ENCODE measurements at regions not wholly inside any gene's neighbourhood (a gene's known extent, or its start where the extent isn't known, plus 50 kb on each side); places are given as distances from the start of the nearest gene placed in this dataset.
"Not testable (repeated sequence)": the region's sequence is repeated elsewhere in the genome, so short reads cannot be mapped to it uniquely, and the experiment has no call there.

DNA sequence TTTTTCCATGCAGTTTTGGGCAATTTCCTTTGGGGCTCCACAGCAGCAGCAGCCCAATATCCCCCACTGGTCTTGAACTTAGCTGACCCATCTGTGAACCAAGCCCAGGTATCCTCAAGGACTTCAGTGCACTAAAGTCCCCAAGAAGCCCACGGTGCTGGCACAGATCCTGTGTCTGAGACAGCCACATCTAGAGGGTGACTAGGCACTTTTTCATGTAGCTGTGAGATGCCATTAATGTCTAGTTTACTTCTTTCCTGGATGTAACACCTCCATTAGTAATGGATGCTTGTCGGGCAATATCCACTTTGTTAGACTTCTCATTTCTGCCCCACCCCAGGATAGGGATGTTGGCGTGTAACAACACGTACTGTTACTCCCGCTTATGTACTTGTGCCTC lies 117.9 kb downstream of the GPCPD1 start:
- DNase-seq (ENCODE audit: extremely low read depth in 1 of 2, low read depth in 1 of 2), result no peak

DNA sequence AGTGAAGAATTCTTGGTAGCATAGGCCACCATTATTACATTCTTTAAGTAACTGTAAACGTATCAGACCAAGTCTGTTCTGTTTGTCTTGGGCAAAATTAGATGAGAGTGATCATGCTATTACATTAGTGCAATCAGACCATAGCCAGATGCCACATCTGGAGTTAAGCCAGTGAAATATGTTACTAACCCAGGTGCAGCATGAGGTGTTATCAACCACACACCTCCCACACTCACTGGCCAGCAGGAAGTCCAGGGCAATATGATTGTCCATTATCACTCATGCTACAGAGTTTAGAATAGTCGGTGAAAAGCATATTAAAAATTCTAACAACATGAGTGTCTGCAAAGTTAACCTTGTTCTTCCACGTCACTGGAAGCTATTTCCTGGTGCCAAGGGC lies 119.4 kb downstream of the GPCPD1 start:
- DNase-seq (ENCODE audit: extremely low read depth in 1 of 2, low read depth in 1 of 2), result no peak

DNA sequence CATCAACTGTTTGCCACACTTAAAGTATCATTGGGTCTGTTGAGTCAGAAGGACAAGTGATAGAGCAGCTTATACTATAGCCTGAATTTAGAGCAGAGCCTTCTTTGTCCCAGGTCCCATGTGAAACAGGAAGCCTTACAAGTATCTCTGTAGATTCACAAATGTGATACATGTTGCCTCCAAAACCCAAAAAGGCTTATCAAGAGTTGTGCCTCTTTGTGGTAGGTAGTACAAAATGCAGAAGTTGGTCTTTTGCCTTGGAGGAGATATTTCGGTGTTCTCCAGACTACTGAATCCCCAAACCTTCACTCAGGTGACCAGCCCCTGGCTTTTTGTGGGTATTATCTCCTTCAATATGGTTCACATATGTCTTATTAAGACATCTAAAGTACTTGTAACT lies 121.2 kb downstream of the GPCPD1 start:
- DNase-seq (ENCODE audit: extremely low read depth in 1 of 2, low read depth in 1 of 2), result no peak

DNA sequence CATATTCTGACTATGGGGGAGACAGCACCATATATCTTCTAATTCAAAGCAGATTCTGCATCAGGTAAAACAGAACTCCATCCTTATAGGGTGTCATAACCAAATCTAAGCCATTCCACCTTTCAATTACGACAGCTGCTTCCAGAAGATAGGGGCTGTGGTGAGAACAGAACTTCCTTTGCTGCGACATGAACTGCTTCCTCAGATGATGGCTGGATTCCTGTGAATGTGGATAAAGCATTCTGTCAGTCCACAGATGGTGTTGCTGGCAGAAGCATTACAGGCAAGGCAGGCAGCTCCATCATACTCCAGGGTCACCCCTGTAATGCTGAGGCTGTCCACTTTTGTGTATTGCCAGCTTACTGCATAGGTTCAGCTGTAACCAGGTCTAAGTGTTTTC lies 122.0 kb downstream of the GPCPD1 start:
- DNase-seq (ENCODE audit: extremely low read depth in 1 of 2, low read depth in 1 of 2), result no peak

DNA sequence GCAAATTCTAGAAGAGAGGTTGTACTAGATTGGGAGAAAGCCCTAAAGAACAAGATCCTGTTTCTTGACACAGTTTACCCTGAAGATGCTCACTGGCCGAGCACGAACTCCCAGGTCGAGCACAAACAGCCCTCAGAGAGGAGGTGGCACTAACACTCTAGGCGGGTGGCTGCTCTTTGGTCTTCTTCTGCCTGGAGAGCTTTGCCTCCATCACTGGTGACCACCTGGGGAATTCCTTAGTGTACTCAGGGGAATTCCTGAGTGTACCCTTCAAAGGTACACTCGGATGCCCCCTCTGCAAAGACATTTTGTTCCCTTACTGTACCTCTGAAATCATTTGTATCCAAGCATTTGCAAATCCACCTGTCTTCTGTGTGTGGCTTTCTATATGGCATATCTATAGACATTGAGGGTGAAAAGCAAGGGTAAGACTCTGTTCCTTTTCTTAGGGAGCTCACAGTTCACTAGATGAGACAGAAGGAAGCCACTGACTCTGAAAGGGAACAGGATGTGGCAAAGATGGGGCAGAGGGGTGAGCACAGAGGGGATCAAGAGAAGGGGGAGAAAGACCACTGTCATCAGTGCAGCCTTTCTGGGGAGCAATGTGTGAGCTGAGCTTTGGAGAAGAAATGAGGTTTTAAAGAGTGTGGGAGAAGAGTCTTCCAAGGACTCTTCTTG lies 124.3 kb downstream of the GPCPD1 start:
- DNase-seq (ENCODE audit: extremely low read depth in 1 of 2, low read depth in 1 of 2), result no peak

DNA sequence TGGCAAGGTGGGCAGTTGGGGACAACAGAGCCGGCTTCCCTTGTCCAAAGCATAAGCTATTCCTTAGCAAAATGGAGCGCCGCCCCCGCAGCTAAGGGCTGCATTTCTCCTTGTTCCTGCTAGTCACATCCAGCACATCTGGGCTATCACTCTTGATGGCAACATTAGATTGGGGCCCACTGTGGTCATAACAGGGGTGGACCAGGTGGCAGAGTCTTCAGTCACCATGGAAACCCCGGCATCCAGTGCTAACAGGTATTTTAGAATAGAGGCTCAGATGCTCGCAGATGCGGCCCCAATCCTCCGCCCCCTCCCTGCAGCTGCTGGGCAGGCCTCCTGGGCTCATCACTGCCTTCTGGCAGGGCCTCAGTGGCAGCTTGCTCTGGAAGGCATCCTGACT lies 125.9 kb downstream of the GPCPD1 start:
- DNase-seq (ENCODE audit: extremely low read depth in 1 of 2, low read depth in 1 of 2), result no peak

DNA sequence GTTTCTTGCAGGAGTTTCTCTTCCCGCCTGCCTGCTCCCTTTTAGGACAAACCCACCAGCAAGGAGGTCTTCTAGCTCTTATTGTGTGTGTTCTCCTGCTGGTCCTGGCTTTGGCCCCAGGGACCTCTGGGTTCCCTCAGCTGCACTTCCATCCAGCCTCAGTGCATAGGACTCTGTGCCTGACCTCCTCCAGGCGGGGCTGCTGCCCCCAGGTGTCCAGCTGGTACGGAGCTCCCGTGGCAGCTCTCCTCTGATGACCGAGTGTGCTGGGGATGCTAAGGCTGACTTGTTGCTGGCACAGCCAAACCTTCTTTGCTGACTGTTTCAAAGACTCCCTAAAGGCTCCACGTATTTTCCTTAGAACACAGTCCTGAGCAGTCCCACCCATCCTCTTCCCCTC lies 126.5 kb downstream of the GPCPD1 start:
- DNase-seq (ENCODE audit: extremely low read depth in 1 of 2, low read depth in 1 of 2), result no peak

DNA sequence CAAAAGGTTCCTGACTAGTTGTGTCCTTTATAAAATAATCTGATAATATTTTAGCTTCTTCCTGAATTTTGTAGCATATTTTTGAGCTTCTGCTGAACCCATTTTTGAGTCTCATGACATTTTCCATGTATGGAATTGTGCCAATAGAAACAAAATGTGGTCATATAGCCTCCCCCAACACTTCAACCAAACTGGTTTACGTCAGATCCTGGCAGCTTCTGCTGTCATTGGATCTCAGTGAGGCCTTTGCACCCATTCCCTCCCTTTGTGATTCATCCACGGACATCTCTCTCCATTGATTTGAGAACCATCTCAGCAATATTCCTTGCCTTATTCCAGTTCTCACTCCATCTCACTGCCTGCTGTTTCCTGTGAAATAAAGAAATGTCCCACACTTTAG lies 128.0 kb downstream of the GPCPD1 start:
- no peak for DNase-seq (ENCODE audit: extremely low read depth in 1 of 2, low read depth in 1 of 2)

DNA sequence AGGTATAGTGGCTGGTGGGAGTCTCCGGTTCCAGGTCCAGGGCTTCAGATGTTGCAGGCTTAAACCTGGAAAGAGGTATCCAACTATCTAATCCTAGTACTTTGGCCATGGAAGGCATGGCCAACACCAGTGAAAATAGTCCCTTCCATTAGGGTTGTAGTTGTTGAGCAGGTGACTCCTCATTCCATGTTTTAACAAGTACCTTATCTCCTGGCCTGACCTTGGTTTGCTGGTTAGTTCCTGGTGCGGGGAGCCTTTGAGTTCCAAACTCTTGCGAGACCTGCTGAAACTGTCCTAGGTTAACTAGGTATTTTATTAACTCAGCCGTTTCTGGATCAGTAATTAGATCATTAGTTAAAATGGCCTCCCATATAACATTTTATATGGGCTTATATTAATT lies 128.9 kb downstream of the GPCPD1 start:
- no peak for DNase-seq (ENCODE audit: extremely low read depth in 1 of 2, low read depth in 1 of 2)

DNA sequence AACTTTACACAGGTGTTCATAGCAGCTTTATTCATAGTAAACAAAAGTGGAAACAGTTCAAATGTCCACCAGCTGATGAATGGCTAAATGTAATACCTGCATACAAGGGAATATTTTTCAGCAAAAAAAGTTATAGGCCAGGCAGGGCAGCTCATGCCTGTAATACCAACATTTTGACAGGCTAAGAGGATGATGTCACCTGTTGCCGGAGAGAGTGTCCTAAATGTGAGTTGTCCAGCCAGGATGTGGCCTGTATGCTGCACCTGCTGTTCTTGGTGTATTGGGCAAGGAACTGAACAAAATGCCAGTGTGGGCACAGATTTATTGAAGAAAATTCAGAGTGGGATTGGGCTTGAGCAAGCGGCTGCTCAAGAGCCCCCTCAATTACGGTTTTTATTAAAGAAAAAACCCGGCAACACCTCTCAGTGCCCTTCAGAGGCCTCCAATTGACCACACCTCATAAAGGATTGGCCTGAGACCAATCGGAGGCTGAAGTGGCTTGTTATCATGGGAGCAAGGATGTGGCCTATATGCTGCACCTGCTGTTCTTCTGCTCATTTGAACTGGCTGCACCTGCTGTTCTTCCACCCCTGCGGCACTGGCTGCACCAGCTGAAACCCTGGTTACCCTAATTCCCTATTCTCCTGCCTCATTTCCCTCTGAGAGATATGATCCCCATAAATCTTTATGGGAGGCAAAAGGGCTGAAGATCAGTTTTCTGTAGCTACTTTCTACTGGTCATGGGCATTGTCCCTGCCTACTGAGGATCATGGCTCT lies 129.8 kb downstream of the GPCPD1 start:
- no peak for DNase-seq (ENCODE audit: extremely low read depth in 1 of 2, low read depth in 1 of 2)

DNA sequence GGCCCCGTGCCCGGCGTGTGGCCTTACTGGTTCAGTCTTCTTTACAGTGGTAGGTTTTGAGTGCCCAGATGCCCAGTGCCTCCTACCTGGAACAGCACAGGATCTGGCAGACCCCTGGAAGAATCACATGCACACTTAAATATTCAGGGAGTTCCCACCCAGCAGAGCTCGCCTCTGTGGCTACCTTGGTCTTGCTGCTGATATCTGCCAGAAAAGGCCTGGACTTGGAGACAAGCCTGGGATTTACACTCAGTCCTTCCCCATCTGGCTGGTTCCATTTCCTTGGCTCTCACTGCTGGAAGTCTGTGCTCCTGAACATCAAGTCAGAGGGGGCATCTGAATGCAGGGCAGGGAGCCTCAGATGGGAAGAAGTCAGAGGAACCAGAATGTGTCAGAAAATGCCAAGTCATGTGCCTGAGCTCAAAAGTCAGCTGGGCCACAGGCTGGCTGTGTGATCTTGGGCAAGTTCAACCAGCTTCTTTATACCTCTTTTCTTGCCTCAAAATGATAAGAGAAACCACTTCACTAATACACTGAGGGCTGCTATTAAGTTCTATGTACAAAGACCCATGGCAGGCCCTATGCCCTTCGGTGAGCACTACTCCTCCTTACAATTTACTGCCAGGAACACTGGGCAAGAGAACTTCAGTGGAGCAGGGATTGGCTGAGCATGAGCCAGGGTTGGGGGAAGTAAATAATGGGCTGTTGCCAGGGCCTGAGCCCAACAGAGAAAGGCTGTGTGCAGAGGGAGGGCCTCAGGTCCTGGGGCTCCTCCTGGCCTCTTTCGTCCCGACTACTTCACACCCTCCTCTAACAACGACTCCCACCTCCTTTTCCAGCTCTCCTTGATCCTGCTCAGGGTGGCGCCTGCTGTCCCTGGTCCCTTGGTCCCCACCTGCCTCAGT lies 135.9 kb downstream of the GPCPD1 start:
- DNase-seq (ENCODE audit: extremely low read depth in 1 of 2, low read depth in 1 of 2), result no peak

DNA sequence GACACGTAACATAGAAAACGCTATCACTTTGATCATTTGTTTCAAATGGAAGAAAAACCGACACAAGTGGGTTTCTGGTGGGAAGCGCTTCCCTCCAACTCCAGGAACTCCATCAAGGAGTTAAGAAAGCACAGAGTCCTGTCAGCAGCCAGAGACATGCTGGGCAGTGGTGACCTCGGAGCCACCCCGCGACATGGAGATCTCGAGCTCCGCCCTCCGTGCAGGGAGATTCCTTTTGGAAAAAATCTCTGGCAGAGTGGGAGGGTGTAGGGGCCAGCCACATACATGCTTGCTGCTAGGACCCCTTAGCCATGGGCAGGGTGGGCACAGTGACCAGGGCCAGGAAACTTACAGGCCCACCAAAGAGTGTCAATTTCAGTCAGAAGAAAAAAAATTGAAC lies 138.9 kb downstream of the GPCPD1 start:
- not testable (repeated sequence) for DNase-seq (ENCODE audit: extremely low read depth in 1 of 2, low read depth in 1 of 2)

DNA sequence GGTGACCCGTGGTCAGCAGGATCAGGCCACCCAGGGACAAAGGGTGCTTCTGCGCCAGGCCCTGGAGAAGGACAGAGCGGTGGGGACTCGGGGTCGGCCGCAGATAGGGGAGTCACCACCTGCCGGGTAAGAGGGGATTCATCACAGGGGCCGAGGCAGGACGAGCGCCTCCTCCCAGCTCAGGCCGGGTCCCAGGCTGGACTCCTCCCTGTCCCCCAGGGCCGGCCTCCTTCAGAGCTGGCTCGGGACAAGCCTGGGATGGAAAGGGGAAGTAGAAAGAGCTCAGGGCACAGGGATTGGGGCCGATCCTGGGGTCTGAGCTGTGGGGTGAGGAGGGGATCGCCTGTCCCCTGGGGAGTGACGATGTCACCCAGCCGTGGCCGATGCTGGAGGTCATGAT lies 139.4 kb downstream of the GPCPD1 start:
- no peak for DNase-seq (ENCODE audit: extremely low read depth in 1 of 2, low read depth in 1 of 2)

DNA sequence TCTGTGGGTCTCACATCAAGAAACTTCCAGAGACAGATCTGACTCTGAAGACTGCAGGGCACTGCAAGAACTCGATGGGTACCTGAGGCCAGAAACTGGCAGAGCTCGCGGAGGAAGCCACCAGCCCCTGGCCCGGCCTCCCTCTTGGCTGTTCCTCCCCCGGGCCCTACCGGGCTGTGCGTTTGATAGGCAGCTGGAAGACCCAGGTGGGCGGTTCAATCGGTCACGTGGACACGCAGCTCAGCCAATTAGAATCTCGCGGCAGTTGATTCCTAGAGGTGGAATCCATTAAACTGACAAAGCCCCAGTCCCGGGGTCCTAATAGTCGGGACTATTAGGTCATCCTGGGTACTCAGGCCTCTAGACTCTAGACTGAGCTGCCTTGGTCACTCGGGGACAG lies 139.9 kb downstream of the GPCPD1 start:
- DNase-seq (ENCODE audit: extremely low read depth in 1 of 2, low read depth in 1 of 2), result no peak

DNA sequence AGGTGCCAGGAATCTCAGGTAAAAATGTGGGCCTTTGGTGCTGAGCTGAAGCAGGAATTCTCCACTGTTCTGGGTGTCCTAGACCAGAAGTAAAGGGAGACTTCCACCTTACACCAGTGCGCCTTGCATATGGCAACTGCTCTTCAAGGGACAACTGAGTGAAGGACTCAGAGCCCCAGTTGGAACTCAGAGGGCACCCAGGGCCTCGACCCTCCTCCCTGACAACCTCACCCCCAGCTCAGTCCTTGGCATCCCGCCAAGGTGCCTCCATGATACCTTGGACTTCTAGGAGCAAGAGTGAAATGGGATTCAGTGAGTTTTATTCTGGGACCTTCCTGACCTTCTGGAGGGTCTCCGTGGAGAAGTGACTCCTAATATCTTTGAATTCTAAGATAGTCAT lies 140.3 kb downstream of the GPCPD1 start:
- DNase-seq (ENCODE audit: extremely low read depth in 1 of 2, low read depth in 1 of 2), result no peak

DNA sequence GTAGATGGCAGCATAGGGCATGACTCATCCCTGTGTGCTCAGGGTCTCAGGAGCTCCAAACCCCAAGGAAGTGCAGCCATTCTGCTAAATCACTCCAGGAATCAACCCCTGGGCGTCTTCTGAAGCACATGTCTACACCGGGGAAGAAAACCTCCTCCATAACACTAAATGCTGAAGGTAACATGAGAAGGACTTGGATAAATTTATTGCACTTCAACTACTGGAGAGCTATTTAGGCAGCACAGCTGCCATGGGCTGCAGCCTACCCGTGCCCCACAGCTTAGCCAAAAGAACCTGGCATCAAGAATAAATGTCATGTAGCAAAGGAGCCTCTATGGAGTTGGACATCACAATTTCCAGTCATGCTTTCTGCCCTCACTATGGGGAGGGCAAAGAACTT lies 141.7 kb downstream of the GPCPD1 start:
- DNase-seq (ENCODE audit: extremely low read depth in 1 of 2, low read depth in 1 of 2), result no peak

DNA sequence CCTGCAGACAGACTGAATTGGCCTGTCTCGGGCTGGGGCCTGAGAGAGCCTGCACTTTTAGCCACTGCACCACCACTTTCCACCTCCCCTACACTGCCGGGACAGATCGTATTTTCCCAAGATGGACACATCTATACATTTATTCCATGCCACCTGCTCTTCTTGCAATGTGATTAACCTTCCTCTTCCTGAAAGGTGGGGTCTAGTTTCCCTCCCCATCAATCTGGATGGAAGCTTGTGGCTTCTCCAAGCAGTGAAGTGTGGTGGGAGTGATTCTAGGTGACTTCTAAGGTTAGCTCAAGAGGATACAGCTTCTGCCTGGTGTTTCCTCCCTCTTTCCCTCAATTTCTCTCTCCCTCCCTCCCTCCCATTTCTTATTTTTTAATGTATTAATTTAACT lies 143.7 kb downstream of the GPCPD1 start:
- no peak for DNase-seq (ENCODE audit: extremely low read depth in 1 of 2, low read depth in 1 of 2)

DNA sequence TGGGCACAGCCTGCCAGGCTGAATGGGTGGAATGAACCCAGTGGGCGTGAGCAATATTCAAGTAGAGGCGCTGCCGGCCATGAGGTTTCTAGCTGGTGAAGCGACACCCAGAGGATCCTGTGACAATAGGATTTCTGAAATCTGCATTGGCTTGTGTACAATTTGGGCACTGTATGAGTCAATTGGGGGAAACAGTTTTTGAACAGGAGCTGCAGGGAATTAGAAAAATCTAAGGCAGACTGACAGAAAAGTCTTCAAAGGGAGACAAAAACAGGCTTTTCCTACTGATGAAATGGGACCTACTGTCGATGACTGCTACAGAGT lies 145.2 kb downstream of the GPCPD1 start:
- DNase-seq (ENCODE audit: extremely low read depth in 1 of 2, low read depth in 1 of 2), result no peak

DNA sequence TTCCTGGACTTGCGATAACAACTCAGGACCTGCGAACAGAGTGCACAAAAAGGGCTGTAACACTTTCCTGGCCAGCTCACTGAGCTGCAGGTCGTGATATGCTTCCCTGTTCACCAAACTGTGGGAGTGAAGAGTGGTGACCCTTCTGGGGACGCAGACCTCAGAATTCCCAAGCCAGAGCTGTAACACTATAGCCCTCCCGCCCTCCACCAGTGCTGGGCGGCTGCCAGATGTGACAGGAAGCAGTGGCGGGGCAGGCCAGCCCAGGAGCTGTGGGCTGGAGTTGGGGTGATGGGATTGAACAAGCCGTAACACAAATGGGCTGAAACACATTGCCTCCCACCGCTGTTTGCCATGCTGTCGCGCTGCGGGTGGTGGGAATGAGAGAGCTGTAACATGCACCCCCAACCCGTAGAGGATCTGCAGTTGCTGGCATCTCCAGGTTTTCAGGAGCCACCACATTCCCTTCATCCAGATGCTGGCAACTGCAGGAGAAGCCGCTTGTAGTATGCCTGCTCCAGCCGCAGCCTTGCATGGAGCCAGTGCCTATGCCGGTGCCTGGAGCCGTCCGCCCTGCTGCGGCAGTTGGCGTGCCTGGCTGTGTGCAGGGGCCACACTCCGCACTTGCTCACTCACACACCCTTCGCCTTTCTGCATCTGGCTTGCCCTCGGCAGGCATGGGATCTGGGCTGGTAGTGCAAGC lies 145.8 kb downstream of the GPCPD1 start:
- no peak for DNase-seq (ENCODE audit: extremely low read depth in 1 of 2, low read depth in 1 of 2)

DNA sequence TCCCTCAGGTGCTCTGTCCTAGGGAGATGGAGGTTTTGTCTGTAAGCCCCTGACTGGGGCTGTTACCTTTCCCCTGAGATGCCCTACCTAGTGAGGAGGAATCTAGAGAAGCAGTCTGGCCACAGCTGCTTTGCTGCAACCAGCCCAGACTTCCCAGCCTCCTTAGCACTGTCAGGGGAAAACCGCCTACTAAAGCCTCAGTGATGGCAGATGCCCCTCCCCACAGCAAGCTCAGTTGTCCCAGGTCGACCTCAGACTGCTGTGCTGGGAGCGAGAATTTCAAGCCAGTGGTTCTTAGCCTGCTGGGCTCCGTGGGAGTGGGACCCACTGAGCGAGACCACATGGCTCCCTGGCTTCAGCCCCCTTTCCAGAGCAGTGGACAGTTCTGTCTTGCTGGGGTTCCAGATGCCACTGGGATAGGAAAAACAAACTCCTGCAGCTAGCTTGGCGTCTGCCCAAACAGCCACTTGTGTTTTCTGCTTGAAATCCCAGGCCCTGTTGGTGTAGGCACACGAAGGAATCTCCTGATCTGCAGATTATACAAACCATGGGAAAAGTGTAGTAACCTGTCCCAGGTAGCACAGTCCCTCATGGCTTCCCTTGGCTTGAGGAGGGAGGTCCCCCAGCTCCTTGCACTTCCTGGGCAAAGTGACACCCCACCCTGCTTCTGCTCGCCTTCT lies 146.4 kb upstream of the PROKR2 start:
- DNase-seq (ENCODE audit: extremely low read depth in 1 of 2, low read depth in 1 of 2), result no peak

DNA sequence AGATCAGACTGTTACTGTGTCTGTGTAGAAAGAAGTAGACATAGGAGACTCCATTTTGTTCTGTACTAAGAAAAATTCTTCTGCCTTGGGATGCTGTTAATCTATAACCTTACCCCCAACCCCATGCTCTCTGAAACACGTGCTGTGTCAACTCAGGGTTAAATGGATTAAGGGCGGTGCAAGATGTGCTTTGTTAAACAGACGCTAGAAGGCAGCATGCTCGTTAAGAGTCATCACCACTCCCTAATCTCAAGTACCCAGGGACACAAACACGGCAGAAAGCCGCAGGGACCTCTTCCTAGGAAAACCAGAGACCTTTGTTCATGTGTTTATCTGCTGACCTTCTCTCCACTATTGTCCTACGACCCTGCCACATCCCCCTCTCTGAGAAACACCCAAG lies 137.0 kb upstream of the PROKR2 start:
- DNase-seq (ENCODE audit: extremely low read depth in 1 of 2, low read depth in 1 of 2), result not testable (repeated sequence)
